ENCODE measurements at regions not wholly inside any gene's neighbourhood (a gene's known extent, or its start where the extent isn't known, plus 50 kb on each side); places are given as distances from the start of the nearest gene placed in this dataset.

- H3K9me3 ChIP-seq (ENCODE audit: control extremely low read depth in 1 of 3, control insufficient read depth in 2 of 3, insufficient read depth in 1 of 3, low read length in 2 of 3), result peaks cover 0 to 4% (median 0%) of the 10 kb centered on the region in 3 donors
- Mint-ChIP-seq H3K4me3 (no peak overlapping the region), H3K4me1 (no peaks in the 10 kb centered on the region), H3K9me3 (ENCODE audit: insufficient read depth) (no peaks in the 10 kb centered on the region), H3K27me3 (no peaks in the 10 kb centered on the region), H3K27ac (no peak overlapping the region)
- intact Hi-C loops (cut with micrococcal nuclease), result no loop called here
- ChIA-PET POLR2A (no interaction called here), CTCF (no interaction called here)
- no peaks in the 10 kb centered on the region for H4K20me1 ChIP-seq (ENCODE audit: control insufficient read depth, insufficient read depth, low read length, poor library complexity, severe bottlenecking)
- H2AFZ ChIP-seq (ENCODE audit: insufficient read depth, low read depth, low read length, poor library complexity, severe bottlenecking), result no peak overlapping the region
- no peak for DNase-seq
- no peak overlapping the region for H3K9ac ChIP-seq (ENCODE audit: low read length)
- no peaks in the 10 kb centered on the region for H3K36me3 ChIP-seq (replicated peaks in 1 of 2; ENCODE audit: control extremely low read depth in 1 of 2, control insufficient read depth in 1 of 2, extremely low read depth in 1 of 2, insufficient read depth in 2 of 2, low read length in 1 of 2)
- H3K27ac ChIP-seq (ENCODE audit: low read length in 2 of 2), result no peak overlapping the region
- H3K4me2 ChIP-seq (replicated peaks; ENCODE audit: low read depth, low read length, poor library complexity, severe bottlenecking), result no peak overlapping the region
- no CpG with 5 or more reads among the region's 1 CpG for WGBS (ENCODE audit: insufficient coverage)
- H3K4me1 ChIP-seq (ENCODE audit: control insufficient read depth in 2 of 2, insufficient read depth in 2 of 2, low read length in 2 of 2), result no peaks in the 10 kb centered on the region
- H3K4me3 ChIP-seq (ENCODE audit: control extremely low read depth in 1 of 5, extremely low read depth in 1 of 5, insufficient read depth in 1 of 5, low read depth in 2 of 5, low read length in 4 of 5), result no peak overlapping the region
- no peak for ATAC-seq (ENCODE audit: low read depth)
- H3K79me2 ChIP-seq (ENCODE audit: control insufficient read depth, insufficient read depth, low read length), result no peaks in the 10 kb centered on the region
- no peak for TF ChIP-seq EZH2 (IDR thresholded peaks at IDR 0.05; ENCODE audit: borderline replicate concordance, insufficient read depth, low read depth, low read length, poor library complexity, severe bottlenecking)
- no peak for TF ChIP-seq CTCF (IDR thresholded peaks at IDR 0.05)
- H3K27me3 ChIP-seq (replicated peaks in 1 of 4; ENCODE audit: control extremely low read depth in 1 of 4, control insufficient read depth in 3 of 4, insufficient read depth in 4 of 4, low read length in 3 of 4), result no peaks in the 10 kb centered on the region
Observed at GRCh38 chr14:48693793-48694192, 892.4 kb downstream of the RPS29 start.

- WGBS (ENCODE audit: insufficient coverage), result no CpG with 5 or more reads among the region's 1 CpG
- no peak for ATAC-seq (ENCODE audit: low read depth)
Observed at GRCh38 chr14:48690349-48690748, 895.8 kb downstream of the RPS29 start.

More at GRCh38 chr14:48690349-48690748, 895.8 kb downstream of the RPS29 start:
- Histone ChIP-seq H3K4me3 (ENCODE audit: control extremely low read depth in 1 of 5, extremely low read depth in 1 of 5, insufficient read depth in 1 of 5, low read depth in 2 of 5, low read length in 4 of 5) (no peak overlapping the region), H3K9ac (ENCODE audit: low read length) (no peak overlapping the region), H3K36me3 (replicated peaks in 1 of 2; ENCODE audit: control extremely low read depth in 1 of 2, control insufficient read depth in 1 of 2, extremely low read depth in 1 of 2, insufficient read depth in 2 of 2, low read length in 1 of 2) (no peaks in the 10 kb centered on the region), H3K4me1 (ENCODE audit: control insufficient read depth in 2 of 2, insufficient read depth in 2 of 2, low read length in 2 of 2) (no peaks in the 10 kb centered on the region), H4K20me1 (ENCODE audit: control insufficient read depth, insufficient read depth, low read length, poor library complexity, severe bottlenecking) (no peaks in the 10 kb centered on the region), H3K4me2 (replicated peaks; ENCODE audit: low read depth, low read length, poor library complexity, severe bottlenecking) (no peak overlapping the region), H3K79me2 (ENCODE audit: control insufficient read depth, insufficient read depth, low read length) (no peaks in the 10 kb centered on the region), H3K9me3 (ENCODE audit: control extremely low read depth in 1 of 3, control insufficient read depth in 2 of 3, insufficient read depth in 1 of 3, low read length in 2 of 3) (no peaks in the 10 kb centered on the region), H2AFZ (ENCODE audit: insufficient read depth, low read depth, low read length, poor library complexity, severe bottlenecking) (no peak overlapping the region), H3K27ac (ENCODE audit: low read length in 2 of 2) (no peak overlapping the region), H3K27me3 (replicated peaks in 1 of 4; ENCODE audit: control extremely low read depth in 1 of 4, control insufficient read depth in 3 of 4, insufficient read depth in 4 of 4, low read length in 3 of 4) (no peaks in the 10 kb centered on the region)
- TF ChIP-seq EZH2 (IDR thresholded peaks at IDR 0.05; ENCODE audit: borderline replicate concordance, insufficient read depth, low read depth, low read length, poor library complexity, severe bottlenecking) (no peak), CTCF (IDR thresholded peaks at IDR 0.05) (no peak)
- POLR2A ChIA-PET, result no interaction called here
- Mint-ChIP-seq H3K4me1 (no peaks in the 10 kb centered on the region), H3K27ac (no peak overlapping the region), H3K4me3 (no peak overlapping the region), H3K9me3 (ENCODE audit: insufficient read depth) (no peaks in the 10 kb centered on the region), H3K27me3 (no peaks in the 10 kb centered on the region)
- intact Hi-C loops (cut with micrococcal nuclease), result no loop called here
- DNase-seq, result no peak
- CTCF ChIA-PET, result no interaction called here
